T-cell (primary cell): ENCODE measurements at regions not wholly inside any gene's neighbourhood (a gene's known extent, or its start where the extent isn't known, plus 50 kb on each side); places are given as distances from the start of the nearest gene placed in this dataset.

Source experiments
- ATAC-seq, 4 experiments: fragments of 200-7000 bp in 3 of 4; fragments of 150-1000 bp in 1 of 4; cut with Tn5 transposase; replicated peaks in 1 of 4; 1 replicate in 3 of 4; 2 replicates in 1 of 4; pipeline ENCODE4 v1.10.0; 2021; ENCODE audit warnings: moderate library complexity in 3 of 4, mild to moderate bottlenecking in 2 of 4, moderate number of reproducible peaks in 1 of 4
- CTCF ChIA-PET, 2 donors: fragments of 300-600 bp; sonication (Branson Sonifier 250); formaldehyde crosslinking; loops; one replicate each; lab custom pipeline; 2022; ENCODE audit warnings: antibody characterized with exemption in 2 of 2; lab: Charles Lee
- POLR2A ChIA-PET, 2 donors: fragments of 300-600 bp; sonication (Branson Sonifier 250); formaldehyde crosslinking; loops; one replicate each; lab custom pipeline; 2022; ENCODE audit warnings: antibody characterized with exemption in 2 of 2; lab: Charles Lee
- DNase-seq, 35 experiments: peaks; one replicate each; pipeline versions ENCODE4 v3.0.0 to v3.0.0-alpha.2; 2013 to 2023
- H3K27ac ChIP-seq: one replicate; pipeline ENCODE4 v1.5.1; 2013; ENCODE audit warnings: low read length
- H3K27me3 ChIP-seq, 2 experiments: replicated peaks in 1 of 2; 1 replicate in 1 of 2; 2 replicates in 1 of 2; pipeline versions ENCODE4 v1.6.1 to v1.7.0; 2013; ENCODE audit warnings: low read length in 1 of 2, mixed read lengths in 1 of 2; ENCODE audit not compliant: control insufficient read depth in 2 of 2, insufficient read depth in 2 of 2; ENCODE audit errors: extremely low read depth in 1 of 2
- H3K36me3 ChIP-seq, 2 donors: 1 replicate in 1 of 2; 2 replicates in 1 of 2; pipeline versions ENCODE4 v1.6.1 to v1.7.0; 2013; ENCODE audit warnings: low read length in 1 of 2; ENCODE audit not compliant: control insufficient read depth in 2 of 2, insufficient read depth in 1 of 2; ENCODE audit errors: extremely low read depth in 1 of 2
- H3K4me1 ChIP-seq, 2 experiments: 1 replicate in 1 of 2; 2 replicates in 1 of 2; pipeline versions ENCODE4 v1.6.1 to v1.7.0; 2013; ENCODE audit warnings: low read length in 2 of 2, mixed read lengths in 1 of 2; ENCODE audit not compliant: insufficient read depth in 2 of 2, control insufficient read depth in 1 of 2; ENCODE audit errors: extremely low read depth in 1 of 2
- H3K4me3 ChIP-seq, 2 donors: 1 replicate in 1 of 2; 2 replicates in 1 of 2; pipeline versions ENCODE4 v1.5.1 to v1.7.0; 2013; ENCODE audit warnings: mild to moderate bottlenecking in 2 of 2, low read length in 1 of 2, moderate library complexity in 1 of 2; ENCODE audit not compliant: control insufficient read depth in 1 of 2; ENCODE audit errors: extremely low read depth in 1 of 2
- H3K9me3 ChIP-seq: 2 replicates; pipeline ENCODE4 v1.7.0; 2013
- H3K27ac Mint-ChIP-seq, 2 donors: one replicate each; pipeline ENCODE4 v1.8.0; 2020 to 2021; ENCODE audit warnings: mild to moderate bottlenecking in 2 of 2, mixed read lengths in 2 of 2
- H3K27me3 Mint-ChIP-seq, 2 donors: one replicate each; pipeline ENCODE4 v1.8.0; 2021 to 2022; ENCODE audit warnings: mixed read lengths in 2 of 2
- H3K36me3 Mint-ChIP-seq: one replicate; pipeline ENCODE4 v1.8.0; 2021; ENCODE audit warnings: mixed read lengths
- H3K4me1 Mint-ChIP-seq, 3 donors: one replicate each; pipeline ENCODE4 v1.8.0; 2020 to 2022; ENCODE audit warnings: mixed read lengths in 3 of 3, mild to moderate bottlenecking in 1 of 3
- H3K4me3 Mint-ChIP-seq, 3 donors: one replicate each; pipeline ENCODE4 v1.8.0; 2020 to 2022; ENCODE audit warnings: mild to moderate bottlenecking in 3 of 3, mixed read lengths in 3 of 3, moderate library complexity in 3 of 3
- H3K9me3 Mint-ChIP-seq, 3 donors: one replicate each; pipeline ENCODE4 v1.8.0; 2020 to 2022; ENCODE audit warnings: mixed read lengths in 3 of 3
- WGBS: methylation state at CpG from one replicate; pipeline ENCODE4 v1.1.5; 2013; ENCODE audit warnings: missing lambda C conversion rate; ENCODE audit not compliant: insufficient coverage; 5-methylcytosine and 5-hydroxymethylcytosine counted together

DNA sequence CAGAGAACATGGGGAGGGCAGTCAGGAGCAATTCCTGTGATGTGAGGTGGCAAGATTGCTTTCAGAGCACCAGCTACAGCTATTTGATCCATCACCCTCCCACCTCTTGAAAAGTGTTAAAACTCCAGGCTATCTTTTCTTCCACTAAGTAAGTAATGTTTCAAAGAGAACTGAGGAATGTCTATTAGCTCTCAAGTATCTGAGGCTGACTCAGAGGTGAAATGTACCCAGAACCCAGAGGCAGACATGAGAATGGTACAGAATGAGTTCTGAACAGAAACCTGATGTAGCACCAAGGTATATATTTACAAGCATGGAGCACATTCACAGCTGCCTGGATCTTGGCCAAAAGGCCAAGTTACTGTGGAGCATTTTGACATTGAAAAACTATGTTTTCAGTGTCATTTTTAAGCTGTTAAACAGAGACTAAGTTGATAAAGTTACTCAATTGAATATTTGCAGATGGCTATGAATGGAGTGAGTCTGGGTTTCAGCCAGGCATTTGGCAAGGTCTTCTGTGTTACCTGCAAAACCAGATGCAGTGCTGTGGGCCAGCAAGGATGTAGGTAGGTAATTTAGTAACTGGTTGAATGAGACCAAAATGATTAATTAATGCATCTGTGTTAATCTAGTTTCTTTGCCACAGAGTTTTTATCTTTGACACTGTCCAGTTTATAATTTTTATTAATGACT, 227.7 kb upstream of the CD96 start:
- peaks cover 0 to 40% (median 0%) of the 10 kb centered on the region in 3 donors for H3K4me1 Mint-ChIP-seq

DNA sequence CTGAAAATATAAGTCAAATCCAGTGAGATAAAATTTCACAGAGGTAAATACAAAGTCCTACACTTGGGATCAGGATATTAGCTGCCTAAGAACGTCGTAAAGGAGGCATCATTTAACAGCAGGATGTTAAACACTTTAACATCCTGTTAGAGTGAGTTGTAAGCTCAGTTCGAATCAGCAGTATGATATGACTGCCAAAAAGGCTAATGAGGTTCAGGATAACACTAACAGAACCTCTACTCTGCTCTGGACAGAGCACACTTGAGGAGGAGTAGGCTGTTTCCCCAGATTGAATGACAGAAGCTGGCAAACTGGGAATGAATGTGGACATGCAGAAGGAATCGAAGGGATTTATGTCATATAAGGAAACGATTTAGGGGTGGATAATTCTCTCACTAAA, 227.1 kb upstream of the CD96 start:
- H3K27me3 Mint-ChIP-seq = no peaks in the 10 kb centered on the region
- Histone ChIP-seq H3K9me3 (no peaks in the 10 kb centered on the region), H3K4me3 (no peak overlapping the region), H3K4me1 (peaks cover 31 to 38% of the 10 kb centered on the region in 2 experiments), H3K27me3 (no peaks in the 10 kb centered on the region), H3K27ac (peak overlapping the region; percentile 6), H3K36me3 (no peaks in the 10 kb centered on the region)
- no peak overlapping the region for H3K4me3 Mint-ChIP-seq
- ATAC-seq (peak in 3 of 4 experiments; percentile 24 to 39 (median 31)), DNase-seq (peak in 1 of 35 experiments; percentile 15)
- peaks cover 0 to 42% (median 0%) of the 10 kb centered on the region in 3 donors for H3K4me1 Mint-ChIP-seq
- POLR2A ChIA-PET = interaction anchor here in 1 of 2 donors (0.6 kb wide), 1 partner anchor 1026 kb away, joined by 3 read pairs; no protein-coding TSS in a partner anchor
- 88% methylated on average over 2 of the region's 5 CpGs for WGBS
- CTCF ChIA-PET = interaction anchor here in 1 of 2 donors (1.0 kb wide), 1 partner anchor 23 kb away, joined by 3 read pairs; no protein-coding TSS in a partner anchor
- no peaks in the 10 kb centered on the region for H3K9me3 Mint-ChIP-seq
- no peaks in the 10 kb centered on the region for H3K36me3 Mint-ChIP-seq
- no peak overlapping the region for H3K27ac Mint-ChIP-seq

More for the DNA sequence above, 227.7 kb upstream of the CD96 start:
- no peaks in the 10 kb centered on the region for H3K27me3 ChIP-seq
- ChIA-PET CTCF (interaction anchor here in 1 of 2 donors (1.0 kb wide), 1 partner anchor 24 kb away, joined by 3 read pairs; no protein-coding TSS in a partner anchor), POLR2A (interaction anchor here (0.6 to 0.7 kb wide), 2 partner anchors 240 to 1026 kb away, joined by 3 read pairs; no protein-coding TSS in a partner anchor)
- Mint-ChIP-seq H3K36me3 (no peaks in the 10 kb centered on the region), H3K4me3 (no peak overlapping the region), H3K9me3 (no peaks in the 10 kb centered on the region), H3K27ac (peak overlapping the region in 1 of 2 donors; percentile 16), H3K27me3 (no peaks in the 10 kb centered on the region)
- H3K27ac ChIP-seq = peak overlapping the region; percentile 6
- no peaks in the 10 kb centered on the region for H3K9me3 ChIP-seq
- no peak overlapping the region for H3K4me3 ChIP-seq
- H3K36me3 ChIP-seq = no peaks in the 10 kb centered on the region
- no peak for DNase-seq
- no peak for ATAC-seq
- peaks cover 31 to 38% of the 10 kb centered on the region in 2 experiments for H3K4me1 ChIP-seq

DNA sequence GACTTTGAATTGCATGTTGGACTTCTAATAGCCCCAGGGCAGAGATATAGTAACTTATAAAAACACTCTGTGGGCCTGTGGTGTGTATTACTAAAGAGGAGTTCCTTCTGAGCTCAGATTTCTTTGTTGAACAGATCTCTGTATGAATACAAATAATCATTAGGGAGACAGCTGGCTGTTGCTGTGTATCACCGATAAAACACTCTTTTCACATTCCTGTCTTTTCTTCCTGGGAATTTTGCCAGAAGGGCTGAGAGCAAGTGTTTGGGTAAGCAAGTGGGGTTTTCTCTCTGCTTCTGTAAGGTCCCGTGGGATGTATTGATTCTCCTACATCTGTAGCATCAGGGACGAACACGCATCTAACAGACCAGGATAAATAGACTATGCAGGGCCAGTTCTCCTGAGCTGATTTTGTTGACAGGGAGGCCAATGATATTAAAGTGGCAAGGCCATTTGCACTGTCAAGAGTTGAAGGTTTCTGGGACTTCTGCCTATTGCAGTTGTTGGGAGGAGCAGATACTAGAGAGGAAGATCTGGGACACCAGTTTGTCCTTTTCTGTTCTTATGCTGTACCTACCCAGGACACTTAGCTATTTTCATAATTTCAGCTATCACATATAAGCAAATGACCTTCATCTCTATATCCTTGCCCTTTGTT, 225.9 kb upstream of the CD96 start:
- POLR2A ChIA-PET = no interaction called here

DNA sequence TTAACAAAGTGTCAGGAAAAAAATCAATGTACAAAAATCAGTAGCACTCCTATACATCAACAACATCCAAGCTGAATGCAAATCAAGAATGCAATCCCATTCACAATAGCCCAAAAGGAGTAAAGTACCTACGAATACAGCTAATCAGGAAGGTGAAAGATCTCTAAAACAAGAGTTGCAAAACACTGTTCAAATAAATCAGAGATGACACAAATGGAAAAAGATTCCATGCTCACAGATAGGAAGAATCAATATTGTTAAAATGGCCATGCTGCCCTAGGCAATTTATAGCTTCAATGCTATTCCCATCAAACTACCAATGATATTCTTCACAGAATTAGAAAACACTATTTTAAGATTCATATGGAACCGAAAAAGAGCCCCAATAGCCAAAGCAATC, 223.7 kb upstream of the CD96 start:
- no peak overlapping the region for H3K4me3 ChIP-seq
- no peaks in the 10 kb centered on the region for H3K9me3 Mint-ChIP-seq
- ChIA-PET CTCF (interaction anchor here in 1 of 2 donors (0.9 kb wide), 1 partner anchor 110 kb away, joined by 4 read pairs; no protein-coding TSS in a partner anchor), POLR2A (no interaction called here)
- DNase-seq (no peak), ATAC-seq (no peak)
- peaks cover 1 to 15% (median 6%) of the 10 kb centered on the region in 3 donors for H3K4me1 Mint-ChIP-seq
- no peak overlapping the region for H3K27ac ChIP-seq
- H3K4me3 Mint-ChIP-seq = no peak overlapping the region
- no peaks in the 10 kb centered on the region for H3K36me3 Mint-ChIP-seq
- peaks cover 6 to 15% of the 10 kb centered on the region in 2 experiments for H3K4me1 ChIP-seq
- H3K27me3 ChIP-seq = no peaks in the 10 kb centered on the region
- no peaks in the 10 kb centered on the region for H3K36me3 ChIP-seq
- H3K9me3 ChIP-seq = no peaks in the 10 kb centered on the region
- no peaks in the 10 kb centered on the region for H3K27me3 Mint-ChIP-seq
- 100% methylated on average over 1 of the region's 2 CpGs for WGBS
- no peak overlapping the region for H3K27ac Mint-ChIP-seq

More for the DNA sequence above, 225.9 kb upstream of the CD96 start:
- no peak for DNase-seq
- Histone ChIP-seq H3K27ac (no peak overlapping the region), H3K4me1 (peaks cover 24 to 33% of the 10 kb centered on the region in 2 experiments), H3K4me3 (no peak overlapping the region), H3K9me3 (no peaks in the 10 kb centered on the region), H3K27me3 (no peaks in the 10 kb centered on the region), H3K36me3 (no peaks in the 10 kb centered on the region)
- Mint-ChIP-seq H3K9me3 (no peaks in the 10 kb centered on the region), H3K36me3 (no peaks in the 10 kb centered on the region), H3K27ac (no peak overlapping the region), H3K27me3 (no peaks in the 10 kb centered on the region), H3K4me3 (no peak overlapping the region), H3K4me1 (peaks cover 0 to 32% (median 2%) of the 10 kb centered on the region in 3 donors)
- CTCF ChIA-PET = interaction anchor here in 1 of 2 donors (0.6 kb wide), 1 partner anchor 258 kb away, joined by 4 read pairs; no protein-coding TSS in a partner anchor
- WGBS = no CpG with 5 or more reads among the region's 4 CpGs
- ATAC-seq = no peak

DNA sequence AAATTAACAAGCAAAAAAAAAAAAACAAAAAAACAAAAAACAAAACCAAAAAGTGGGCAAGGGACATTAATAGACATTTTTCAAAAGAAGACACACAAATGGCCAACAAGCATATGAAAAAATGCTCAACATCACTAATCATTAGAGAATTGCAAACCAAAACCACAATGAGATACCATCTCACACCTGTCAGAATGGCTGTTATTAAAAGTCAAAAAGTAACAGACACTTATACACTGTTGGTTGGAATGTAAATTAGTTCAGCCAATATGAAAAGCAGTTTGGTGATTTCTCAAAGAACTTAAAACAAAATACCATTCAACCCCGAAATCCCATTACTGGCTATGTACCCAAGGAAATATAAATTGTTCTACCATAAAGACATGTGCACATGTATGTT, 222.4 kb upstream of the CD96 start:
- ATAC-seq (no peak), DNase-seq (no peak)
- Mint-ChIP-seq H3K27me3 (no peaks in the 10 kb centered on the region), H3K4me1 (peaks cover 14 to 25% (median 19%) of the 10 kb centered on the region in 3 donors), H3K4me3 (no peak overlapping the region), H3K9me3 (no peaks in the 10 kb centered on the region), H3K36me3 (no peaks in the 10 kb centered on the region), H3K27ac (no peak overlapping the region)
- H3K36me3 ChIP-seq = no peaks in the 10 kb centered on the region
- ChIA-PET POLR2A (no interaction called here), CTCF (interaction anchor here in 1 of 2 donors (0.7 kb wide), 1 partner anchor 35 kb away, joined by 3 read pairs; no protein-coding TSS in a partner anchor)
- WGBS = 83% methylated on average over 1 of the region's 1 CpG
- peaks cover under 1 to 10% of the 10 kb centered on the region in 2 experiments for H3K4me1 ChIP-seq
- no peak overlapping the region for H3K27ac ChIP-seq
- H3K9me3 ChIP-seq = no peaks in the 10 kb centered on the region
- H3K4me3 ChIP-seq = no peak overlapping the region
- no peaks in the 10 kb centered on the region for H3K27me3 ChIP-seq

DNA sequence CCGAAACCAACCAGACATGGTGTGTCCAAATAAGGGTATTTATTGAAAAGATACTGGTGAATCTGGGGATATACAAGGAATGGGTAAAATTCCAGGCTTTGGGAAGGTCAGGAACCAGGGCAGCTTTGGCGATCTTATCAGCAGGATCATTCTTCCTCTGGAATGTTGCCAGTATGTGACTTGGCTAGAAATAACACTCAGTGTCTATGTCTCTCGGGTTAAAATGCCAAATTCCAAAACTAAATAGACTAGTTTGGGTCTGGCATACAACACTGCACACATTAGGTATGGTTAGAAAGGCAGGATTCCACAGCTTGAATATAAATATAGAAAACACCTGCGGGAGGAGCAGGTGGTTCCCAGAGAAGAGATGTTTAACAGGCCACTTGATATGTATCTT, 220.2 kb upstream of the CD96 start:
- POLR2A ChIA-PET = no interaction called here
- H3K9me3 Mint-ChIP-seq = no peaks in the 10 kb centered on the region
- 100% methylated on average over 1 of the region's 4 CpGs for WGBS

More for the DNA sequence above, 220.2 kb upstream of the CD96 start:
- Mint-ChIP-seq H3K27ac (no peak overlapping the region), H3K4me3 (no peak overlapping the region), H3K27me3 (no peaks in the 10 kb centered on the region), H3K36me3 (no peaks in the 10 kb centered on the region), H3K4me1 (peaks cover 33 to 44% (median 36%) of the 10 kb centered on the region in 3 donors)
- no peaks in the 10 kb centered on the region for H3K27me3 ChIP-seq
- ATAC-seq = no peak
- H3K9me3 ChIP-seq = no peaks in the 10 kb centered on the region
- CTCF ChIA-PET = no interaction called here
- no peak overlapping the region for H3K4me3 ChIP-seq
- peaks cover 3 to 8% of the 10 kb centered on the region in 2 experiments for H3K4me1 ChIP-seq
- DNase-seq = no peak
- H3K36me3 ChIP-seq = no peaks in the 10 kb centered on the region
- no peak overlapping the region for H3K27ac ChIP-seq
